Panc1 (cell line): ENCODE measurements at regions not wholly inside any gene's neighbourhood (a gene's known extent, or its start where the extent isn't known, plus 50 kb on each side); places are given as distances from the start of the nearest gene placed in this dataset.

Source experiments
- POLR2AphosphoS5 ChIP-seq: IDR thresholded peaks from 2 replicates; pipeline ENCODE4 v1.6.1; 2012; ENCODE audit warnings: mild to moderate bottlenecking, low read depth, low read length, moderate library complexity
- REST ChIP-seq, 2 experiments: IDR thresholded peaks; 2 replicates each; pipeline ENCODE4 v1.6.1; 2011 to 2012; ENCODE audit warnings: low read depth in 2 of 2, control low read depth in 1 of 2, low read length in 1 of 2, mild to moderate bottlenecking in 1 of 2, moderate library complexity in 1 of 2; ENCODE audit not compliant: insufficient read depth in 1 of 2
- SIN3A ChIP-seq: IDR thresholded peaks from 2 replicates; pipeline ENCODE4 v1.6.1; 2012; ENCODE audit warnings: low read depth, mild to moderate bottlenecking, low read length, moderate library complexity, borderline replicate concordance; ENCODE audit not compliant: insufficient read depth
- TCF7L2 ChIP-seq: IDR thresholded peaks from 2 replicates; pipeline ENCODE4 v1.6.1; 2011; ENCODE audit warnings: mild to moderate bottlenecking, low read depth, low read length, inconsistent platforms
- TF ChIP-seq, protein P1 (sequence below): fragments of 450-650 bp; IDR thresholded peaks from 2 replicates; pipeline ENCODE4 v1.5.1; 2017; ENCODE audit warnings: mild to moderate bottlenecking

DNA sequence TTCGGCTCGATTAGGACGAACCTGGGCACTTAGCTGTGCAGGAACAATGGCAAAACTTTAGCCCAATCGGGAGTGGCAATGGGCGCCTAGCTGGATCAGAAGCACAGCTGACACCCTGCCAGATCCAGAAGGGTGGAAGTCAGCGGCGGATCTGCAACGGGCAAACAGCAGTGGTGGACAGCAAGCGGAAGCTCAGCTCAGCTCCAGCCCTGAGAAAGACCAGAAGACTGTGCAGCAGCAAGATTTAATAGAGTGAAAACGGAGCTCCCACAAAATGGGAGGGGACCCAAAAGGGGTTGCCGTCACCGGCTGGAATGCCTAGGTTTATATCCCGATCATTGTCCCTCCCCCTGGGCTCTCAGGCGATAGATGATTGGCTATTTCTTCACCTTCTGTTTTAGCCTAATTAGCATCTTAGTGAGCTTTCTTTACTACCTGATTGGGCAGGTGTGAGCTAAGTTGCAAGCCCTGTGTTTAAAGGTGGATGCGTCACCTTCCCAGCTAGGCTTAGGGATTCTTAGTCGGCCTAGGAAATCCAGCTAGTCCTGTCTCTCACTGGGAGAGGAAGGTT lies 1237.9 kb downstream of the CDH12 start:
- TF ChIP-seq, protein P1, sequence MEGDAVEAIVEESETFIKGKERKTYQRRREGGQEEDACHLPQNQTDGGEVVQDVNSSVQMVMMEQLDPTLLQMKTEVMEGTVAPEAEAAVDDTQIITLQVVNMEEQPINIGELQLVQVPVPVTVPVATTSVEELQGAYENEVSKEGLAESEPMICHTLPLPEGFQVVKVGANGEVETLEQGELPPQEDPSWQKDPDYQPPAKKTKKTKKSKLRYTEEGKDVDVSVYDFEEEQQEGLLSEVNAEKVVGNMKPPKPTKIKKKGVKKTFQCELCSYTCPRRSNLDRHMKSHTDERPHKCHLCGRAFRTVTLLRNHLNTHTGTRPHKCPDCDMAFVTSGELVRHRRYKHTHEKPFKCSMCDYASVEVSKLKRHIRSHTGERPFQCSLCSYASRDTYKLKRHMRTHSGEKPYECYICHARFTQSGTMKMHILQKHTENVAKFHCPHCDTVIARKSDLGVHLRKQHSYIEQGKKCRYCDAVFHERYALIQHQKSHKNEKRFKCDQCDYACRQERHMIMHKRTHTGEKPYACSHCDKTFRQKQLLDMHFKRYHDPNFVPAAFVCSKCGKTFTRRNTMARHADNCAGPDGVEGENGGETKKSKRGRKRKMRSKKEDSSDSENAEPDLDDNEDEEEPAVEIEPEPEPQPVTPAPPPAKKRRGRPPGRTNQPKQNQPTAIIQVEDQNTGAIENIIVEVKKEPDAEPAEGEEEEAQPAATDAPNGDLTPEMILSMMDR = no peak
- TF ChIP-seq SIN3A = no peak
- TF ChIP-seq TCF7L2 = no peak
- TF ChIP-seq REST (IDR thresholded peaks at IDR 0.05; ENCODE audit: insufficient read depth in 1 of 2, low read depth in 2 of 2, low read length in 1 of 2) = no peak
- no peak for TF ChIP-seq POLR2AphosphoS5
